Stomach (tissue), 8 donors: ENCODE measurements at regions not wholly inside any gene's neighbourhood (a gene's known extent, or its start where the extent isn't known, plus 50 kb on each side); places are given as distances from the start of the nearest gene placed in this dataset.
"Not testable (repeated sequence)": the region's sequence is repeated elsewhere in the genome, so short reads cannot be mapped to it uniquely, and the experiment has no call there.

Experiments
- DNase-seq, 2 donors: peaks; one replicate each; pipeline versions ENCODE4 v3.0.0 to v3.0.0-alpha.2; 2013 to 2019
- H3K27ac ChIP-seq, 5 donors: fragments of 200-600 bp in 4 of 5; sonication (generic) in 4 of 5; one replicate each; pipeline ENCODE4 v1.5.1; 2013 to 2019; ENCODE audit warnings: mild to moderate bottlenecking in 1 of 5, moderate library complexity in 1 of 5
- H3K27me3 ChIP-seq, 3 donors: fragments of 200-600 bp; sonication (generic); one replicate each; pipeline ENCODE4 v1.5.1; 2017 to 2019; ENCODE audit warnings: mixed run types in 1 of 3
- H3K36me3 ChIP-seq, 4 donors: fragments of 200-600 bp; sonication (generic); 1 replicate in 3 of 4; 2 replicates in 1 of 4; pipeline ENCODE4 v1.5.1; 2016 to 2019
- H3K4me1 ChIP-seq, 4 donors: fragments of 200-600 bp; sonication (generic); one replicate each; pipeline ENCODE4 v1.5.1; 2016 to 2019
- H3K4me3 ChIP-seq, 4 donors: fragments of 200-600 bp; sonication (generic) in 3 of 4; one replicate each; pipeline ENCODE4 v1.5.1; 2016 to 2019; ENCODE audit warnings: mild to moderate bottlenecking in 1 of 4
- H3K9me3 ChIP-seq, 4 donors: fragments of 200-600 bp; sonication (generic); one replicate each; pipeline ENCODE4 v1.5.1; 2016 to 2019
- EP300 ChIP-seq: sonication (generic); formaldehyde crosslinking; IDR thresholded peaks from one replicate; pipeline ENCODE4 v1.6.1; 2017; ENCODE audit warnings: antibody characterized with exemption
- POLR2A ChIP-seq, 4 donors: fragments of 450-650 bp; IDR thresholded peaks; one replicate each; pipeline ENCODE4 v1.6.1; 2016; ENCODE audit warnings: antibody characterized with exemption in 4 of 4, control low read depth in 2 of 4, mild to moderate bottlenecking in 1 of 4, moderate library complexity in 1 of 4
- POLR2AphosphoS5 ChIP-seq, 3 donors: sonication (generic); formaldehyde crosslinking; IDR thresholded peaks; one replicate each; pipeline ENCODE4 v1.6.1; 2016; ENCODE audit warnings: antibody characterized with exemption in 3 of 3
- WGBS, 5 donors: extraction: QIAGEN DNeasy Blood & Tissue Kit in 3 of 5; methylation state at CpG; one replicate each; pipeline versions ENCODE4 v1.1.5 to v1.1.7; 2013 to 2018; 5-methylcytosine and 5-hydroxymethylcytosine counted together
- intact Hi-C: fragments of 100-400 bp; cut with DNase I; formaldehyde crosslinking; loops from one replicate; pipeline ENCODE4 v1.15.1; 2023; ENCODE audit warnings: low total_unique reads
- TF ChIP-seq, protein P1 (sequence below), 7 experiments: fragments of 450-650 bp in 4 of 7; fragments of 200-600 bp in 3 of 7; sonication (generic) in 3 of 7; IDR thresholded peaks; one replicate each; pipeline ENCODE4 v1.5.1; 2016 to 2019; ENCODE audit warnings: antibody characterized with exemption in 7 of 7, control low read depth in 2 of 7, mild to moderate bottlenecking in 1 of 7
- donor health status: healthy with polysubstance abuse.
- donor health status: Bipolar disorder and iron deficiency.
- donor health status: healthy.

DNA sequence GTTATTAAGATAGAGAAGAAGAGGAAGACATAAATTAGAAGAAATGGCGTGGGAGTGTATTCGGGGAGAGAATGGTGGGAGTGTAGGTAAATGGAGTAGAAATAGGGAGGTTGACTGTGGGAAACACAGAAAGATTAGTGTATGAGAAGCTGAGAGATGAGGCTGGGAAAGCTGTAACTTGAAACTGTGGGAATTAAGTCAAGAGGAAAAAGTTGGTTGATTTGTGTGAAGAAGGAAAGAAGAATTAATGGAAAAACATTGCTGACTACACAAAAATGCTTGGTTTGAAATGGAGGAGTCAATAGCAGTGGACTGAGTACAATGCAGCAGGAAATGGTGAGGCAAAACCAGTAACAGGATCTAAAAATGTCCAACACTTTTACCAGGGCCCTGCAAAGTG is 448.3 kb downstream of the PTPRC start:
- WGBS, 5 donors: 91 to 97% (median 96%) methylated on average over 2 of the region's 2 CpGs
- H3K27me3 ChIP-seq: no peaks in the 10 kb centered on the region
- DNase-seq: no peak
- no peaks in the 10 kb centered on the region for H3K36me3 ChIP-seq
- no peak overlapping the region for H3K27ac ChIP-seq
- no peak for TF ChIP-seq POLR2A (IDR thresholded peaks at IDR 0.05)
- no peak for TF ChIP-seq EP300
- TF ChIP-seq, protein P1, sequence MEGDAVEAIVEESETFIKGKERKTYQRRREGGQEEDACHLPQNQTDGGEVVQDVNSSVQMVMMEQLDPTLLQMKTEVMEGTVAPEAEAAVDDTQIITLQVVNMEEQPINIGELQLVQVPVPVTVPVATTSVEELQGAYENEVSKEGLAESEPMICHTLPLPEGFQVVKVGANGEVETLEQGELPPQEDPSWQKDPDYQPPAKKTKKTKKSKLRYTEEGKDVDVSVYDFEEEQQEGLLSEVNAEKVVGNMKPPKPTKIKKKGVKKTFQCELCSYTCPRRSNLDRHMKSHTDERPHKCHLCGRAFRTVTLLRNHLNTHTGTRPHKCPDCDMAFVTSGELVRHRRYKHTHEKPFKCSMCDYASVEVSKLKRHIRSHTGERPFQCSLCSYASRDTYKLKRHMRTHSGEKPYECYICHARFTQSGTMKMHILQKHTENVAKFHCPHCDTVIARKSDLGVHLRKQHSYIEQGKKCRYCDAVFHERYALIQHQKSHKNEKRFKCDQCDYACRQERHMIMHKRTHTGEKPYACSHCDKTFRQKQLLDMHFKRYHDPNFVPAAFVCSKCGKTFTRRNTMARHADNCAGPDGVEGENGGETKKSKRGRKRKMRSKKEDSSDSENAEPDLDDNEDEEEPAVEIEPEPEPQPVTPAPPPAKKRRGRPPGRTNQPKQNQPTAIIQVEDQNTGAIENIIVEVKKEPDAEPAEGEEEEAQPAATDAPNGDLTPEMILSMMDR (IDR thresholded peaks at IDR 0.05): no peak
- TF ChIP-seq POLR2AphosphoS5 (IDR thresholded peaks at IDR 0.05): no peak
- no peaks in the 10 kb centered on the region for H3K9me3 ChIP-seq
- no peaks in the 10 kb centered on the region for H3K4me1 ChIP-seq
- intact Hi-C loops: no loop called here
- no peak overlapping the region for H3K4me3 ChIP-seq

DNA sequence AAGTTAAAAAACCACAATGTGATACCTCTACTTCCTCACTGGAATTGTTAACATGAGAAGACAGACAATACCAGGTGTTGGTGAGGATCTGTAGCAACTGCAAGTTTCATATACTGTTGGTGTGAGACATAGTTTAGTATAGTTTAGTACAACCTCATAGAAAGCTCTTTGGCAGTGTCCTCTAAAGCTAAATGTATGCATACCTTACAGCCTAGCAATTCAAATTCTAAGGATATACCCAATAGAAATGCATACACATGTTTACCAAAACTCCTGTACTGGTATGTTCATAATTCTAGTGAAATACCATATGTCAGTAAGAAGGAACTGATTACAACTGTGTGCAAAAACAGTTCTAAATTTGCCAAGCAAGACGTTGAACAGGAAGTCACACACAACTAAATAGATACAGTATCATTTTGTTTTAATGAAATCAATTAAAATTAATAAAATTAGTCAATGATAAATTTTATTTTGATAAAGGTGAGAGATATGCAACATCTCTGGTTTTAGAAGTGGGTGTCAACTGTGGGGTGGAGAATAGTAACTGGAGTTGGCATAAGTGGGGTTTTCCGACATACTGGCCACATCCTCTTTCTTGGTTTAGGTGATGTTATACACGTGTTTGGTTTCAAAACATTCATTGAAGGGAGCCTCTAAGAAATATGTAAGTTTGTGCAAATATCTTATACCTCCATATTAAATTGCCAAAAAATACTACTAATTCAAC is 450.7 kb downstream of the PTPRC start:
- H3K36me3 ChIP-seq: no peaks in the 10 kb centered on the region
- no peak overlapping the region for H3K27ac ChIP-seq
- TF ChIP-seq, protein P1 (IDR thresholded peaks at IDR 0.05): no peak
- TF ChIP-seq POLR2A (IDR thresholded peaks at IDR 0.05): no peak
- TF ChIP-seq POLR2AphosphoS5 (IDR thresholded peaks at IDR 0.05): no peak
- TF ChIP-seq EP300: no peak
- no peaks in the 10 kb centered on the region for H3K4me1 ChIP-seq
- no peaks in the 10 kb centered on the region for H3K27me3 ChIP-seq
- WGBS, 5 donors: 52 to 63% (median 59%) methylated on average over 3 of the region's 3 CpGs
- intact Hi-C loops: no loop called here
- no peaks in the 10 kb centered on the region for H3K9me3 ChIP-seq
- no peak overlapping the region for H3K4me3 ChIP-seq
- DNase-seq: peak in 1 of 2 donors; percentile 54

DNA sequence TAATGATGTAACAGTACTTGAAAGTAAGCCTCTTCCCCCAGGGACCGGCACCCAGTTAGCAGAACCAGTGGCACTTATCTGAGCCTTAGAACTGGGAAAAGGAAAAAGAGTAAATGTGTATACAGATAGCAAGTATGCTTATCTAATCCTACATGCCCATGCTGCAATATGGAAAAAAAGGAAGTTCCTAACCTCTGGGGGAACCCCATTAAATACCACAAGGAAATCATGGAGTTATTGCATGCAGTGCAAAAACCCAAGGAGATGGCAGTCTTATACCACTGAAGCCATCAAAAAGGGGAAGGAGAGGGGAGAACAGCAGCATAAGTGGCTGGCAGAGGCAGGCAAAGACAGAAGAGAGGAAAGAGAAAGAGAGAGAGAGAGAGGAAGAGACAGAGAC is 456.8 kb downstream of the PTPRC start:
- intact Hi-C loops, H3K9me3 ChIP-seq, H3K4me3 ChIP-seq, DNase-seq, H3K27ac ChIP-seq, H3K36me3 ChIP-seq, H3K4me1 ChIP-seq, H3K27me3 ChIP-seq: not testable (repeated sequence)
- WGBS, 5 donors: 9 to 47% (median 35%) methylated on average over 1 of the region's 1 CpG

DNA sequence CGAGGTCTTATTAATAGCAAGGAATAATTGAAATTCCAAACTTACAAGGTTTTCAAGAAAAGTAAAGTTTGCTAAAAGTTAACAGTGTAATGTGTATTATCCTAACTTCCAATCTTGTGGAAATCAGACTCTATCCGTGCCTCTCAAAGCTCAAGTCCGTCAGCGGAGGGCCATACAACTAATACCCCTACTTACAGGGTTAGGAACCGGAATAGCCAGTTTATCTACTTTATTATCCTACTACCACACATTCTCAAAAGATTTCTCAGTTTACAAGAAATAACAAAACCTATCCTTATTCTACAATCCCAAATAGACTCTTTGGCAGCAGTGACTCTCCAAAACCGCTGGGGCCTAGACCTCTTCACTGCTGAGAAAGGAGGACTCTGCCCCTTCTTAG is 457.8 kb downstream of the PTPRC start:
- no peak overlapping the region for H3K4me3 ChIP-seq

DNA sequence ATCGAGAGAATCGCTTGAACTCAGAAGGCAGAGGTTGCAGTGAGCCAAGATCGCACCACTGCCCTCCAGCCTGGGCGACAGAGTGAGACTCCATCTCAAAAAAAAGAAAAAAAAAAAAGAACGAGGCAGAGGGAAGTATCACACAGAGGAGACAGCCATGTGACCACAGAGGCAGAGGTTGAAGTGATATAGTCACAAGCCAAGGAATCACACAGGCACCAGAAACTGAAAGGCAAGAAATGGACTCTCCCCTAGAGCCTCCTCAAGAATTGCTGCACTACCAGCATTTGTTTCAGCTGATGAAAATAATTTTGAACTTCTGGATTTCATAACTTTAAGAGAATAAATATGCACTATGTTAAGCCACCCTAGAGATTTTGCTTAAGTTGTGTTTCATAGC is 459.6 kb downstream of the PTPRC start:
- no peaks in the 10 kb centered on the region for H3K4me1 ChIP-seq
- no peak overlapping the region for H3K27ac ChIP-seq
- no peaks in the 10 kb centered on the region for H3K36me3 ChIP-seq
- 82 to 93% (median 89%) methylated on average over 4 to 5 of the region's 5 CpGs for WGBS, 5 donors
- H3K4me3 ChIP-seq: no peak overlapping the region
- peaks cover 0 to 3% (median 0%) of the 10 kb centered on the region in 4 donors for H3K9me3 ChIP-seq
- TF ChIP-seq EP300 (no peak), POLR2AphosphoS5 (IDR thresholded peaks at IDR 0.05) (no peak), POLR2A (IDR thresholded peaks at IDR 0.05) (no peak)
- TF ChIP-seq, protein P1 (IDR thresholded peaks at IDR 0.05): no peak
- no peaks in the 10 kb centered on the region for H3K27me3 ChIP-seq
- no peak for DNase-seq
- intact Hi-C loops: no loop called here

More for the DNA sequence above, 457.8 kb downstream of the PTPRC start:
- WGBS, 5 donors: 64 to 82% (median 69%) methylated on average over 6 of the region's 6 CpGs
- Histone ChIP-seq H3K36me3 (no peaks in the 10 kb centered on the region), H3K4me1 (no peaks in the 10 kb centered on the region), H3K27me3 (no peaks in the 10 kb centered on the region), H3K9me3 (peaks cover 0 to 3% (median 0%) of the 10 kb centered on the region in 4 donors), H3K27ac (no peak overlapping the region)
- intact Hi-C loops: no loop called here
- TF ChIP-seq, protein P1 (IDR thresholded peaks at IDR 0.05): no peak
- TF ChIP-seq EP300 (no peak), POLR2AphosphoS5 (IDR thresholded peaks at IDR 0.05) (no peak), POLR2A (IDR thresholded peaks at IDR 0.05) (no peak)
- DNase-seq: no peak
